Ascending aorta (tissue), 2 donors: ENCODE measurements at regions not wholly inside any gene's neighbourhood (a gene's known extent, or its start where the extent isn't known, plus 50 kb on each side); places are given as distances from the start of the nearest gene placed in this dataset.

Source experiments
- DNase-seq, 2 donors: peaks; one replicate each; pipeline ENCODE4 v3.0.0-alpha.2; 2019; ENCODE audit warnings: low spot score in 2 of 2
- H3K27ac ChIP-seq, 2 donors: fragments of 200-600 bp; sonication (generic); one replicate each; pipeline ENCODE4 v1.5.1; 2016 to 2017; ENCODE audit warnings: mild to moderate bottlenecking in 1 of 2
- H3K27me3 ChIP-seq: fragments of 200-600 bp; sonication (generic); one replicate; pipeline ENCODE4 v1.5.1; 2017
- H3K36me3 ChIP-seq, 2 donors: fragments of 200-600 bp; sonication (generic); one replicate each; pipeline ENCODE4 v1.5.1; 2016
- H3K4me1 ChIP-seq, 2 donors: fragments of 200-600 bp; sonication (generic); one replicate each; pipeline ENCODE4 v1.5.1; 2016 to 2017; ENCODE audit warnings: mild to moderate bottlenecking in 1 of 2
- H3K4me3 ChIP-seq, 2 donors: fragments of 200-600 bp; sonication (generic); one replicate each; pipeline ENCODE4 v1.5.1; 2016 to 2017; ENCODE audit warnings: mild to moderate bottlenecking in 1 of 2
- H3K9me3 ChIP-seq, 2 donors: fragments of 200-600 bp; sonication (generic); one replicate each; pipeline ENCODE4 v1.5.1; 2016
- intact Hi-C: fragments of 100-400 bp; cut with DNase I; formaldehyde crosslinking; loops from one replicate; pipeline ENCODE4 v1.15.1; 2023
- TF ChIP-seq, protein P1 (sequence below), 3 experiments: fragments of 200-600 bp in 2 of 3; fragments of 450-650 bp in 1 of 3; sonication (generic) in 2 of 3; IDR thresholded peaks; one replicate each; pipeline ENCODE4 v1.5.1; 2016 to 2019; ENCODE audit warnings: antibody characterized with exemption in 3 of 3, mild to moderate bottlenecking in 1 of 3, moderate library complexity in 1 of 3

DNA sequence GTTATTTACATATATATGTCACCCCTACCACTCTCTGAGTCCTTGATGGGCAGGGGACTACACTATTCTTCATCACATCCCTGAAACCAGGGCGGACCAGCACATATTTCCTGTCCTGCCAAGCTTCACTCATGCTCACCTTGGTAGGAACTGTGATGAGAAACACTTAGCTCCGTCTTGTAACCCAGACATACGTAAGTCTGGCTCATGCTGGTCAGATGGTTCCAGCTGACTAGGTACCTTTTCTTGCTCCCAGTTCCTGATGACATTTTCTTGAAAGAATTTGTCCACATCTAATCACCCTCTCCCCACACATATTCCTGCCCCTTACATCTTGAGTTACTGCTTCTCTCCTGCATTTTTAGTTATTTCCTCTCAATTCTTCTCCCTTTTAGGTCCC, 122.2 kb upstream of the MYLIP start:
- Histone ChIP-seq H3K4me1 (no peaks in the 10 kb centered on the region), H3K4me3 (no peak overlapping the region), H3K27ac (no peak overlapping the region), H3K27me3 (no peaks in the 10 kb centered on the region), H3K9me3 (no peaks in the 10 kb centered on the region), H3K36me3 (no peaks in the 10 kb centered on the region)
- intact Hi-C loops, result no loop called here
- DNase-seq, result no peak
- TF ChIP-seq, protein P1, sequence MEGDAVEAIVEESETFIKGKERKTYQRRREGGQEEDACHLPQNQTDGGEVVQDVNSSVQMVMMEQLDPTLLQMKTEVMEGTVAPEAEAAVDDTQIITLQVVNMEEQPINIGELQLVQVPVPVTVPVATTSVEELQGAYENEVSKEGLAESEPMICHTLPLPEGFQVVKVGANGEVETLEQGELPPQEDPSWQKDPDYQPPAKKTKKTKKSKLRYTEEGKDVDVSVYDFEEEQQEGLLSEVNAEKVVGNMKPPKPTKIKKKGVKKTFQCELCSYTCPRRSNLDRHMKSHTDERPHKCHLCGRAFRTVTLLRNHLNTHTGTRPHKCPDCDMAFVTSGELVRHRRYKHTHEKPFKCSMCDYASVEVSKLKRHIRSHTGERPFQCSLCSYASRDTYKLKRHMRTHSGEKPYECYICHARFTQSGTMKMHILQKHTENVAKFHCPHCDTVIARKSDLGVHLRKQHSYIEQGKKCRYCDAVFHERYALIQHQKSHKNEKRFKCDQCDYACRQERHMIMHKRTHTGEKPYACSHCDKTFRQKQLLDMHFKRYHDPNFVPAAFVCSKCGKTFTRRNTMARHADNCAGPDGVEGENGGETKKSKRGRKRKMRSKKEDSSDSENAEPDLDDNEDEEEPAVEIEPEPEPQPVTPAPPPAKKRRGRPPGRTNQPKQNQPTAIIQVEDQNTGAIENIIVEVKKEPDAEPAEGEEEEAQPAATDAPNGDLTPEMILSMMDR (IDR thresholded peaks at IDR 0.05), result no peak

DNA sequence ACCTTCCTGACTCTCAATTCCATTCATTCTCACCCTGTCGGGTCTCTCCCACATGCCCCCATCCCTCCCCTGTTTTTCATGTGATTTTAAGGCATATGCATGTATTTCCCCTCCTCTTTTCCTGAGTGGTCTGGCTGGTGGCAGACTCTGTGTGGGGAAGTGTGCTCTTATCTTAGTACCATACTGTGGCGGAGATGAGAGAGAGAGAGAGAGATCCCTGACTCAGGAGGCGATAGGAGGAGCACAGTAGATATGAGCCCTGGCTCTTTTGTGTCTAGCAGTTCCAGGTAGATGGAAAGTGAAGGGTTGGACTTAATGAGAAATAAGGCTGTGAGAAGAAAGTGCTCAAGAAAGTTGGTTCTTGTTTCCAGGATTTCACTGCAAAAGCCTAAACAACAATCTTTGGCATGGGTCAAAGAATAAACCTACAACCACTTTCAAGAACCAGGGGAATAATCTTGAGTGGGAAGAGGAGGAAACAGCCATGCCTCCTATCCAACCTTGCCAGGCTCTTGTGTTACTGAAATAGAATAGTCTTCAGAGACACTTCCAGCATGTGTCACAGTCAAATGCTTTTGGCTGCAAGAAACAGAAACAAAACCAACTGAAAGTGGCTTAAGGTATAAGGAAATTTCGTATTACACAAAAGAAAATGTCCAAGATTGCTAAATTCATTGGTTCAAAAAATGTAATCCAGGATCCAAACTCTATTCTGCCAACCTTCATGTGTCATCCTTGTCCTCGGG, 123.8 kb upstream of the MYLIP start:
- TF ChIP-seq, protein P1 (IDR thresholded peaks at IDR 0.05), result no peak
- Histone ChIP-seq H3K36me3 (no peaks in the 10 kb centered on the region), H3K27me3 (no peaks in the 10 kb centered on the region), H3K9me3 (no peaks in the 10 kb centered on the region), H3K4me3 (no peak overlapping the region), H3K27ac (no peak overlapping the region), H3K4me1 (no peaks in the 10 kb centered on the region)
- DNase-seq, result no peak
- intact Hi-C loops, result no loop called here

DNA sequence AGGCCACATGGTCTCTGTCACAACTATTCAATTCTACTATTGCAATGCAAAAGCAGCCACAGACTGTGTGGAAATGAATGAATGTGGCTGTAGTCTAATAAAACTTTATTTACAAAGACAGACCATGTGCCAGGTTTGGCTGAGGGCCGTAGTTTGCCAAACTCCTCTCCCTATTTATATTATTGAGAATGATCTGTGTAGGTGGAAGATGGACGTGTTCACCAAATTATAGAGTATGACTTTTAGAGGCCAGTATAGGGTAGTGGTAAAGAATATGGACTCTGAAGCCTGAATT, 125.7 kb upstream of the MYLIP start:
- TF ChIP-seq, protein P1 (IDR thresholded peaks at IDR 0.05), result no peak
- Histone ChIP-seq H3K4me1 (no peaks in the 10 kb centered on the region), H3K4me3 (no peak overlapping the region), H3K27ac (no peak overlapping the region), H3K36me3 (no peaks in the 10 kb centered on the region), H3K9me3 (no peaks in the 10 kb centered on the region), H3K27me3 (no peaks in the 10 kb centered on the region)
- intact Hi-C loops, result no loop called here
- DNase-seq, result no peak

DNA sequence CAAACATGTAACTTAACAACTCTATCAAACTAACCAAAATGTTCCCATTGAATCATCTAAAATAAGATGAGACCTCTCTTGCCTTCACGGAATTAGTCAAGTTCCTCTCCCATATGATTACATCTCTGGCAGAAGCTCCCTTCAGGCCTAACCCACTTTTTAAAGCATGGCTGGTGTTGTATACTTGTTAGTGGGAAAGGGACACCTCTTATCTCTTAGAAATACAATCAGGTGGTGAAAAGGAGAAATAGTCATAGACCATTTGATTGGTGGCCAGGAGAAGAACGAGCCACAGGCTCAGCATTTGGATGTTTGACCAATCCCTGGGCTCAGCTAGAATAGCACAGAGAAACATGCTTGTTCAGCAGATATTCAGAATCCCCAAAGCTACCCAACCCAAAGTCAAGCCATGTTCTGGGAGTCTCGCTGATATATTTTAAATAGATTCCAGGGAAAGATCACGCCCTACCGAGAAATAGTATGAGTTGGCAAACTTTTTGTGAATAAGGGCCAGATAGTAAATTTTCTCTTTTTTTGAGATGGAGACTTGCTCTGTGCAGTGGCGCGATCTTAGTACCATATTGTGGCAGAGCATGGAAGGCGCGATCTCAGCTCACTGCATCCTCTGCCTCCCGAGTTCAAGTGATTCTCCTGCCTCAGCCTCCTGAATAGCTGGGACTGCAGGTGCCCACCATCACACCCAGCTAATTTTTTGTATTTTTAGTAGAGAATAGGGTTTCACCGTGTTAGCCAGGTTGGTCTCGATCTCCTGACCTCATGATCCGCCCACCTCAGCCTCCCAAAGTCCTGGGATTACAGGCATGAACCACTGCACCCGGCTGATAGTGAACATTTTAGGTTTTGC, 126.3 kb upstream of the MYLIP start:
- Histone ChIP-seq H3K4me3 (no peak overlapping the region), H3K4me1 (no peaks in the 10 kb centered on the region), H3K27ac (no peak overlapping the region), H3K36me3 (no peaks in the 10 kb centered on the region), H3K27me3 (no peaks in the 10 kb centered on the region), H3K9me3 (no peaks in the 10 kb centered on the region)
- TF ChIP-seq, protein P1 (IDR thresholded peaks at IDR 0.05), result no peak
- DNase-seq, result no peak
- intact Hi-C loops, result no loop called here

DNA sequence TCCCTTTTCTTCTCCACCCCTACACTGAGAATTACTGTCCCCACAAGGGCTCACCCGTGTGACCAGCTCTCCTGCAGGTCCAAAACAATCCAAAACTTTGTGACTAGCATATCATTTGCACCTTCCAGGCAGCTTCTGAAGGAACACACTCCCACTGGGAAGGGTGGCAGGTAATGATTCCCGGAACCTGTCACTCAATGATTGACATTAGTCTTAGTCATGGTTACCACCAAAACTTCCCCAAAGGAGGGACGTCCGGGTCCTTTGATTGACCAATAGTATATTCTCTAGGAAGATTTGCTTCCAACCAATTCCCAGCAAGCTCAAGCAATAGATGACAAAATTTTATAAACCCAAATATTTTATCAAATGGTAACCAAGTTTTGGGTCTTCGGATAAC, 127.7 kb upstream of the MYLIP start:
- Histone ChIP-seq H3K27me3 (no peaks in the 10 kb centered on the region), H3K27ac (no peak overlapping the region), H3K9me3 (no peaks in the 10 kb centered on the region), H3K4me1 (no peaks in the 10 kb centered on the region), H3K4me3 (no peak overlapping the region), H3K36me3 (no peaks in the 10 kb centered on the region)
- TF ChIP-seq, protein P1 (IDR thresholded peaks at IDR 0.05), result no peak
- intact Hi-C loops, result no loop called here
- DNase-seq, result no peak
